Colon (tissue), 2 donors: ENCODE measurements at regions not wholly inside any gene's neighbourhood (a gene's known extent, or its start where the extent isn't known, plus 50 kb on each side); places are given as distances from the start of the nearest gene placed in this dataset.
"Not testable (repeated sequence)": the region's sequence is repeated elsewhere in the genome, so short reads cannot be mapped to it uniquely, and the experiment has no call there.

Experiments used
- FAIRE-seq: peaks from 2 replicates; lab custom pipeline; 2012; peaks lifted over from hg19 to GRCh38; lab: Jason Lieb, UNC
- donor health status: control.
- donor health status: control.

- no peak for FAIRE-seq
Measured at GRCh38 chr3:101138817-101139216, 145.6 kb upstream of the ABI3BP start.

- no peak for FAIRE-seq
Measured at GRCh38 chr3:101134331-101134730, 141.1 kb upstream of the ABI3BP start.

GRCh38 chr3:101133652-101134051 lies 140.4 kb upstream of the ABI3BP start:
- no peak for FAIRE-seq

GRCh38 chr3:101133197-101133596 lies 140.0 kb upstream of the ABI3BP start:
- FAIRE-seq, result not testable (repeated sequence)

GRCh38 chr3:101131767-101132166 lies 138.5 kb upstream of the ABI3BP start:
- no peak for FAIRE-seq

- FAIRE-seq, result no peak
Measured at GRCh38 chr3:101128786-101129185, 135.6 kb upstream of the ABI3BP start.

GRCh38 chr3:101128001-101128400 lies 134.8 kb upstream of the ABI3BP start:
- FAIRE-seq, result no peak

- FAIRE-seq, result no peak
Measured at GRCh38 chr3:101124125-101124524, 130.9 kb upstream of the ABI3BP start.

GRCh38 chr3:101123081-101123480 lies 129.9 kb upstream of the ABI3BP start:
- no peak for FAIRE-seq

GRCh38 chr3:101122681-101123080 lies 129.5 kb upstream of the ABI3BP start:
- FAIRE-seq, result no peak

GRCh38 chr3:101120039-101120438 lies 126.8 kb upstream of the ABI3BP start:
- FAIRE-seq, result no peak

- no peak for FAIRE-seq
Measured at GRCh38 chr3:101119535-101119934, 126.3 kb upstream of the ABI3BP start.

- no peak for FAIRE-seq
Measured at GRCh38 chr3:101117980-101118379, 124.8 kb upstream of the ABI3BP start.

GRCh38 chr3:101117465-101117864 lies 124.2 kb upstream of the ABI3BP start:
- no peak for FAIRE-seq

- not testable (repeated sequence) for FAIRE-seq
Measured at GRCh38 chr3:101110295-101110694, 117.1 kb upstream of the ABI3BP start.

GRCh38 chr3:101104321-101104720 lies 111.1 kb upstream of the ABI3BP start:
- no peak for FAIRE-seq

GRCh38 chr3:101102678-101103296 lies 109.6 kb upstream of the ABI3BP start:
- FAIRE-seq, result no peak

GRCh38 chr3:101100361-101101009 lies 107.3 kb upstream of the ABI3BP start:
- FAIRE-seq, result no peak

- FAIRE-seq, result no peak
Measured at GRCh38 chr3:101099791-101100190, 106.6 kb upstream of the ABI3BP start.

GRCh38 chr3:101096444-101096843 lies 103.2 kb upstream of the ABI3BP start:
- peak; percentile 47 for FAIRE-seq

- FAIRE-seq, result no peak
Measured at GRCh38 chr3:101095693-101096430, 102.6 kb upstream of the ABI3BP start.

- FAIRE-seq, result no peak
Measured at GRCh38 chr3:101091489-101091888, 98.3 kb upstream of the ABI3BP start.

- no peak for FAIRE-seq
Measured at GRCh38 chr3:101085752-101086151, 92.5 kb upstream of the ABI3BP start.
